Testis (tissue), 2 donors: ENCODE measurements at regions not wholly inside any gene's neighbourhood (a gene's known extent, or its start where the extent isn't known, plus 50 kb on each side); places are given as distances from the start of the nearest gene placed in this dataset.

Experiments
- DNase-seq: peaks from one replicate; pipeline ENCODE4 v3.0.0-alpha.2; 2019
- H3K27ac ChIP-seq, 2 donors: fragments of 200-600 bp; sonication (generic); one replicate each; pipeline ENCODE4 v1.5.1; 2019
- H3K27me3 ChIP-seq: fragments of 200-600 bp; sonication (generic); one replicate; pipeline ENCODE4 v1.5.1; 2019
- H3K36me3 ChIP-seq: fragments of 200-600 bp; sonication (generic); one replicate; pipeline ENCODE4 v1.5.1; 2017; ENCODE audit warnings: low read depth; ENCODE audit errors: missing control alignments
- H3K4me1 ChIP-seq: fragments of 200-600 bp; sonication (generic); one replicate; pipeline ENCODE4 v1.5.1; 2019
- H3K4me3 ChIP-seq, 2 donors: fragments of 200-600 bp; sonication (generic); one replicate each; pipeline ENCODE4 v1.5.1; 2017 to 2019
- H3K9me3 ChIP-seq: fragments of 200-600 bp; sonication (generic); one replicate; pipeline ENCODE4 v1.5.1; 2017
- CTCF ChIP-seq, 3 experiments: fragments of 450-650 bp in 2 of 3; fragments of 200-600 bp in 1 of 3; sonication (generic) in 1 of 3; IDR thresholded peaks; one replicate each; pipeline ENCODE4 v1.5.1; 2016 to 2019; ENCODE audit warnings: antibody characterized with exemption in 3 of 3, mild to moderate bottlenecking in 2 of 3, moderate library complexity in 1 of 3
- POLR2A ChIP-seq: fragments of 450-650 bp; IDR thresholded peaks from one replicate; pipeline ENCODE4 v1.6.1; 2017; ENCODE audit warnings: antibody characterized with exemption, mild to moderate bottlenecking, moderate library complexity
- WGBS, 2 donors: methylation state at CpG; one replicate each; pipeline ENCODE4 v1.1.5; 2018; 5-methylcytosine and 5-hydroxymethylcytosine counted together
- intact Hi-C: fragments of 100-400 bp; cut with DNase I; formaldehyde crosslinking; loops from one replicate; pipeline ENCODE4 v1.15.1; 2023; ENCODE audit warnings: low total_unique reads

- H3K4me1 ChIP-seq, result no peaks in the 10 kb centered on the region
- no peaks in the 10 kb centered on the region for H3K9me3 ChIP-seq
- WGBS, 2 donors, result 85 to 91% methylated on average over 2 of the region's 2 CpGs
- no peak overlapping the region for H3K4me3 ChIP-seq
- no peaks in the 10 kb centered on the region for H3K36me3 ChIP-seq
- intact Hi-C loops, result no loop called here
- no peaks in the 10 kb centered on the region for H3K27me3 ChIP-seq
- H3K27ac ChIP-seq, result no peak overlapping the region
- no peak for DNase-seq
- TF ChIP-seq POLR2A, result no peak
- TF ChIP-seq CTCF (IDR thresholded peaks at IDR 0.05), result no peak
These were observed 100.5 kb upstream of the RGS18 start for GRCh38 chr1:192057766-192058165.

- H3K36me3 ChIP-seq, result no peaks in the 10 kb centered on the region
- no peak for TF ChIP-seq CTCF (IDR thresholded peaks at IDR 0.05)
- no peak for TF ChIP-seq POLR2A
- H3K9me3 ChIP-seq, result no peaks in the 10 kb centered on the region
- intact Hi-C loops, result no loop called here
- H3K4me3 ChIP-seq, result no peak overlapping the region
- 91% methylated on average over 1 of the region's 1 CpG for WGBS, 2 donors
- no peaks in the 10 kb centered on the region for H3K4me1 ChIP-seq
- H3K27ac ChIP-seq, result no peak overlapping the region
- DNase-seq, result no peak
- H3K27me3 ChIP-seq, result no peaks in the 10 kb centered on the region
These were observed 98.9 kb upstream of the RGS18 start for GRCh38 chr1:192059407-192059806.

- H3K9me3 ChIP-seq, result no peaks in the 10 kb centered on the region
- H3K4me1 ChIP-seq, result no peaks in the 10 kb centered on the region
- no peaks in the 10 kb centered on the region for H3K27me3 ChIP-seq
- 57 to 60% methylated on average over 2 of the region's 2 CpGs for WGBS, 2 donors
- TF ChIP-seq POLR2A (no peak), CTCF (IDR thresholded peaks at IDR 0.05) (no peak)
- no peaks in the 10 kb centered on the region for H3K36me3 ChIP-seq
- intact Hi-C loops, result no loop called here
- no peak overlapping the region for H3K4me3 ChIP-seq
- DNase-seq, result no peak
- H3K27ac ChIP-seq, result no peak overlapping the region
These were observed 96.7 kb upstream of the RGS18 start for GRCh38 chr1:192061556-192061955.

GRCh38 chr1:192065087-192065486, 93.2 kb upstream of the RGS18 start:
- H3K27ac ChIP-seq, result no peak overlapping the region
- no peaks in the 10 kb centered on the region for H3K9me3 ChIP-seq
- no peaks in the 10 kb centered on the region for H3K4me1 ChIP-seq
- H3K27me3 ChIP-seq, result no peaks in the 10 kb centered on the region
- no peak for TF ChIP-seq CTCF (IDR thresholded peaks at IDR 0.05)
- TF ChIP-seq POLR2A, result no peak
- no peaks in the 10 kb centered on the region for H3K36me3 ChIP-seq
- intact Hi-C loops, result no loop called here
- no peak overlapping the region for H3K4me3 ChIP-seq
- DNase-seq, result no peak
- 88 to 90% methylated on average over 3 of the region's 3 CpGs for WGBS, 2 donors

GRCh38 chr1:192066202-192066601, 92.1 kb upstream of the RGS18 start:
- intact Hi-C loops, result no loop called here
- Histone ChIP-seq H3K4me1 (no peaks in the 10 kb centered on the region), H3K36me3 (no peaks in the 10 kb centered on the region), H3K27me3 (no peaks in the 10 kb centered on the region), H3K27ac (no peak overlapping the region), H3K4me3 (no peak overlapping the region), H3K9me3 (no peaks in the 10 kb centered on the region)
- DNase-seq, result no peak
- WGBS, 2 donors, result 83 to 85% methylated on average over 4 of the region's 4 CpGs
- no peak for TF ChIP-seq CTCF (IDR thresholded peaks at IDR 0.05)
- no peak for TF ChIP-seq POLR2A
